ENCODE measurements at regions not wholly inside any gene's neighbourhood (a gene's known extent, or its start where the extent isn't known, plus 50 kb on each side); places are given as distances from the start of the nearest gene placed in this dataset.

- Mint-ChIP-seq H3K36me3 (no peaks in the 10 kb centered on the region), H3K27me3 (no peaks in the 10 kb centered on the region), H3K4me3 (no peak overlapping the region), H3K4me1 (no peaks in the 10 kb centered on the region), H3K9me3 (no peaks in the 10 kb centered on the region), H3K27ac (no peak overlapping the region)
- no peak overlapping the region for H3K4me3 ChIP-seq (ENCODE audit: low read length)
- H3K36me3 ChIP-seq (ENCODE audit: insufficient read depth, low read length): no peaks in the 10 kb centered on the region
- ChIA-PET CTCF (interaction anchor here (2.1 kb wide), 1 partner anchor 21 kb away, joined by 6 read pairs; no protein-coding TSS in a partner anchor), POLR2A (no interaction called here)
- no peaks in the 10 kb centered on the region for H3K4me1 ChIP-seq (ENCODE audit: insufficient read depth, low read length)
- H3K9me3 ChIP-seq (ENCODE audit: low read length): no peaks in the 10 kb centered on the region
- no peak overlapping the region for H3K27ac ChIP-seq (ENCODE audit: low read depth, low read length)
- DNase-seq: no peak
- H3K27me3 ChIP-seq (ENCODE audit: insufficient read depth, low read length, poor library complexity, severe bottlenecking): no peaks in the 10 kb centered on the region
Measured at GRCh38 chr4:8796096-8796495, 75.5 kb downstream of the HMX1 start.

- no peak overlapping the region for H3K4me3 Mint-ChIP-seq
- POLR2A ChIA-PET: no interaction called here
- H3K36me3 Mint-ChIP-seq: no peaks in the 10 kb centered on the region
Measured at GRCh38 chr4:8795140-8795539, 76.5 kb downstream of the HMX1 start.

DNA sequence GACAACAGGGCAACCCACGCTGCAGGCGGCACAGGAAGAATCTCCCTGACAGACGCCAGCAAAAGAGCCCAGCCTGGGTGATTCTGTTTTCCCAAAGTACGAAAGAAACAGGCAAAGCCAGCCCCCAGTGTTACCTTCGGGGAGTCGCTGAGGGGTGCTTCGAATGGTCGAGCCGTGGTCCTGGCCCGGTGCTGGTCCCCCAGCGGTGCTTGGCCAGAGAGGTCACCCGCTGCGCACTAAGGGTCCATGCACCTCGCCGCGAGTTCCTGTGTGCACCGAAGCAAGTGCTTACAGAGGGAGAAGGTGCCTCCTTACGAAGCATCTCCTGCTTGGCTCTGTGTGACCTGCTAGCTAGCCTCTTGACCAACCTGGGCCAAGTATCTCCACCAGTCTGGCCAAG is 77.1 kb downstream of the HMX1 start:
- no peaks in the 10 kb centered on the region for H3K4me1 Mint-ChIP-seq
- H3K4me3 ChIP-seq (ENCODE audit: low read length): no peak overlapping the region
- H3K4me1 ChIP-seq (ENCODE audit: insufficient read depth, low read length): no peaks in the 10 kb centered on the region
- H3K27me3 Mint-ChIP-seq: no peaks in the 10 kb centered on the region
- POLR2A ChIA-PET: no interaction called here
- no peaks in the 10 kb centered on the region for H3K9me3 Mint-ChIP-seq
- DNase-seq: no peak
- H3K27ac Mint-ChIP-seq: no peak overlapping the region
- no peak overlapping the region for H3K27ac ChIP-seq (ENCODE audit: low read depth, low read length)
- H3K9me3 ChIP-seq (ENCODE audit: low read length): no peaks in the 10 kb centered on the region
- H3K36me3 Mint-ChIP-seq: no peaks in the 10 kb centered on the region
- CTCF ChIA-PET: interaction anchor here (2.1 kb wide), 1 partner anchor 23 kb away, joined by 6 read pairs; no protein-coding TSS in a partner anchor
- no peaks in the 10 kb centered on the region for H3K36me3 ChIP-seq (ENCODE audit: insufficient read depth, low read length)
- no peak overlapping the region for H3K4me3 Mint-ChIP-seq
- H3K27me3 ChIP-seq (ENCODE audit: insufficient read depth, low read length, poor library complexity, severe bottlenecking): no peaks in the 10 kb centered on the region

More at GRCh38 chr4:8795140-8795539, 76.5 kb downstream of the HMX1 start:
- no peak overlapping the region for H3K27ac ChIP-seq (ENCODE audit: low read depth, low read length)
- H3K36me3 ChIP-seq (ENCODE audit: insufficient read depth, low read length): no peaks in the 10 kb centered on the region
- no peaks in the 10 kb centered on the region for H3K4me1 ChIP-seq (ENCODE audit: insufficient read depth, low read length)
- no peaks in the 10 kb centered on the region for H3K9me3 Mint-ChIP-seq
- H3K9me3 ChIP-seq (ENCODE audit: low read length): no peaks in the 10 kb centered on the region
- no peaks in the 10 kb centered on the region for H3K27me3 ChIP-seq (ENCODE audit: insufficient read depth, low read length, poor library complexity, severe bottlenecking)
- no peaks in the 10 kb centered on the region for H3K27me3 Mint-ChIP-seq
- no peak overlapping the region for H3K27ac Mint-ChIP-seq
- DNase-seq: no peak
- H3K4me3 ChIP-seq (ENCODE audit: low read length): no peak overlapping the region
- CTCF ChIA-PET: interaction anchor here (2.1 kb wide), 1 partner anchor 22 kb away, joined by 6 read pairs; no protein-coding TSS in a partner anchor
- H3K4me1 Mint-ChIP-seq: no peaks in the 10 kb centered on the region

DNA sequence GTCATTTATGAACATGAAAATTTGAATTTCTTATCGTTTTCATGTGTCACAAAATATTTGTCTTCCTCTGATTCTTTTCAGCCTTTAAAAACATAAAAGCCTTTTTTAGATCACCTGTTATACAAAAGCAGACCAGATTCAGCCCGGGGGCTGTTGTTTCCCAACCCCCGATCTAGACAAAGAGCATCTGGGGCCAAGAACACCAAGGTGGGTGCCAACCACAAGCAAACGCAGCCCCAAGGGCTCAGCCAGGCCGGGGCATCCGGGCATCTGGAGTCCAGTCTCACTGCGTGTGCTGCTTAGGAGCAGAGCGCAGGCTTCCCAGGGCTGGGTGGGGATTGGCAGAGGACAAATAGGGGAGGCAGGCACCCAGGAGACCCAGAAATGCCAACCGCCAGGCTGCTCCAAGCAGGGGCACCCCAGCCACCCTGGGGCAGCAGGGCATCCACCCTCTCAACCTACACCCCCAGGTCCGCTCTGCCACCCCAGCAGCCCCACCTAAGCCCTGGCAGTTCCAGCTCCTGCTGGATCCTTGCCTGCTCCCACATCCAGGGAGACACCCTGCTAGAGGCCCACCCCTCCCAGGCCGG is 78.0 kb downstream of the HMX1 start:
- H3K36me3 Mint-ChIP-seq: no peaks in the 10 kb centered on the region
- H3K9me3 Mint-ChIP-seq: no peaks in the 10 kb centered on the region
- H3K4me3 ChIP-seq (ENCODE audit: low read length): no peak overlapping the region
- CTCF ChIA-PET: no interaction called here
- no peak overlapping the region for H3K27ac Mint-ChIP-seq
- H3K4me3 Mint-ChIP-seq: no peak overlapping the region
- H3K27ac ChIP-seq (ENCODE audit: low read depth, low read length): no peak overlapping the region
- no peaks in the 10 kb centered on the region for H3K4me1 Mint-ChIP-seq
- no peaks in the 10 kb centered on the region for H3K36me3 ChIP-seq (ENCODE audit: insufficient read depth, low read length)
- H3K27me3 Mint-ChIP-seq: no peaks in the 10 kb centered on the region
- no peaks in the 10 kb centered on the region for H3K9me3 ChIP-seq (ENCODE audit: low read length)
- H3K27me3 ChIP-seq (ENCODE audit: insufficient read depth, low read length, poor library complexity, severe bottlenecking): no peaks in the 10 kb centered on the region
- no peaks in the 10 kb centered on the region for H3K4me1 ChIP-seq (ENCODE audit: insufficient read depth, low read length)
- POLR2A ChIA-PET: no interaction called here
- no peak for DNase-seq

GRCh38 chr4:8792491-8792890 is 79.1 kb downstream of the HMX1 start:
- DNase-seq: no peak
- Mint-ChIP-seq H3K4me3 (no peak overlapping the region), H3K4me1 (no peaks in the 10 kb centered on the region), H3K27me3 (no peaks in the 10 kb centered on the region), H3K9me3 (no peaks in the 10 kb centered on the region), H3K27ac (no peak overlapping the region), H3K36me3 (no peaks in the 10 kb centered on the region)
- Histone ChIP-seq H3K4me1 (ENCODE audit: insufficient read depth, low read length) (no peaks in the 10 kb centered on the region), H3K27ac (ENCODE audit: low read depth, low read length) (no peak overlapping the region), H3K9me3 (ENCODE audit: low read length) (no peaks in the 10 kb centered on the region), H3K27me3 (ENCODE audit: insufficient read depth, low read length, poor library complexity, severe bottlenecking) (no peaks in the 10 kb centered on the region), H3K36me3 (ENCODE audit: insufficient read depth, low read length) (no peaks in the 10 kb centered on the region), H3K4me3 (ENCODE audit: low read length) (no peak overlapping the region)
- POLR2A ChIA-PET: no interaction called here
- CTCF ChIA-PET: no interaction called here

DNA sequence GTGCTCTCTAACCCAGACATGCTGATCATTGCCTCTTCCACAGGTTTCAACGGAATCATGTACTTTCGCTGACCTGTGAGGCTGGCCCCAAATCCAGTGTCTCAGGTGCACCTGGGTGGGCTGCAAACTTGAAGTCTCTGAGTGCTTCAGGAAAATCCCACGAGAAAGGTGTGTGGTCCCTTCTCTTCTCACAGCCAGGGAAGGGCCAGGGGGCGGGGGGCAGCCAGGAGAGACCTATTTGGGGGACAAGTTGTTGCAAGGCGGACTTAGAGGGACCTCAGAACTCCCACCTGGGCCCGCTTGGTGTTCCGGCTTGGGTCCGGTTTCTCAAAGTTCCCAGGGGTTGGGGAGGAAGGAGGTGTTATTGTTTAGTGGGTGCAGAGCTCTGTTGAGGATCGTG is 80.0 kb downstream of the HMX1 start:
- Histone ChIP-seq H3K27me3 (ENCODE audit: insufficient read depth, low read length, poor library complexity, severe bottlenecking) (no peaks in the 10 kb centered on the region), H3K27ac (ENCODE audit: low read depth, low read length) (no peak overlapping the region), H3K4me1 (ENCODE audit: insufficient read depth, low read length) (no peaks in the 10 kb centered on the region), H3K9me3 (ENCODE audit: low read length) (no peaks in the 10 kb centered on the region), H3K4me3 (ENCODE audit: low read length) (no peak overlapping the region), H3K36me3 (ENCODE audit: insufficient read depth, low read length) (no peaks in the 10 kb centered on the region)
- Mint-ChIP-seq H3K27me3 (no peaks in the 10 kb centered on the region), H3K9me3 (no peaks in the 10 kb centered on the region), H3K4me1 (no peaks in the 10 kb centered on the region), H3K27ac (no peak overlapping the region), H3K4me3 (no peak overlapping the region), H3K36me3 (no peaks in the 10 kb centered on the region)
- ChIA-PET CTCF (no interaction called here), POLR2A (no interaction called here)
- no peak for DNase-seq

DNA sequence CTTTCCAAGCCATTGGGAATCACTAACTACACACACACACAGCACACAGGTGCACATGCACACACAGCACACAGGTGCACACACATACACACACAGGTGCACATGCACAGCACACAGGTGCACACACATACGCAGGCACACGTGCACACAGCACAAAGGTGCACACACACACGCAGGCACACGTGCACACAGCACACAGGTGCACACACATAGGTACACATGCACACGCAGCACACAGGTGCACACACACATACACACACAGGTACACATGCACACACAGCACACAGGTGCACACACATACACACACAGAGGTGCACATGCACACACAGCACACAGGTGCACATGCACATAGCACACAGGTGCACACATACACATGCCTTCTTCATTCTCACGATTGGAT is 80.9 kb downstream of the HMX1 start:
- Mint-ChIP-seq H3K9me3 (no peaks in the 10 kb centered on the region), H3K27me3 (no peaks in the 10 kb centered on the region), H3K4me1 (no peaks in the 10 kb centered on the region), H3K36me3 (no peaks in the 10 kb centered on the region), H3K4me3 (no peak overlapping the region), H3K27ac (no peak overlapping the region)
- no peak overlapping the region for H3K27ac ChIP-seq (ENCODE audit: low read depth, low read length)
- DNase-seq: no peak
- POLR2A ChIA-PET: no interaction called here
- CTCF ChIA-PET: no interaction called here
- no peaks in the 10 kb centered on the region for H3K27me3 ChIP-seq (ENCODE audit: insufficient read depth, low read length, poor library complexity, severe bottlenecking)
- H3K4me1 ChIP-seq (ENCODE audit: insufficient read depth, low read length): no peaks in the 10 kb centered on the region
- no peaks in the 10 kb centered on the region for H3K9me3 ChIP-seq (ENCODE audit: low read length)
- no peak overlapping the region for H3K4me3 ChIP-seq (ENCODE audit: low read length)
- no peaks in the 10 kb centered on the region for H3K36me3 ChIP-seq (ENCODE audit: insufficient read depth, low read length)

DNA sequence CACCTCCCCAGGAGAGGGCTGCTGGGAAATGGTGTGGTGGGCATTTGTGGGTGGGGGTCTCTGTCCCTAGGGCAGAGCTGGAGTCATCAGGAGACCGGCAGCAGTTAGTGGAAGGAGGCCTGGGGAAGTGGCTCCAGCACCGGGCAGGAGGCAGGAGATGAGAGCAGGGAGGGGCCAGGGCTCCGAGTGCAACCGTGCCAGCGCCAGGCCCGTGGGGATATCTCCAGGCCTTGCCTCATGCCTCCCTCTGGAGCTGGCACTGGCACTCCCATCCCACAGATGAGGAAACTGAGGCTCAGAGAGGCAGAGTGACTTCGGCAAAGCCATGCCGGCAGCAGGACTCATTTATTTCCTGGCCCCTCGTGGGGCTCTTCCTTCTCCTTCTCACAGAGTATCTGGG is 83.5 kb downstream of the HMX1 start:
- Mint-ChIP-seq H3K4me1 (no peaks in the 10 kb centered on the region), H3K27me3 (no peaks in the 10 kb centered on the region)

GRCh38 chr4:8786166-8786565 is 85.5 kb downstream of the HMX1 start:
- Mint-ChIP-seq H3K4me1 (no peaks in the 10 kb centered on the region), H3K27me3 (no peaks in the 10 kb centered on the region), H3K9me3 (no peaks in the 10 kb centered on the region), H3K4me3 (no peak overlapping the region), H3K27ac (no peak overlapping the region), H3K36me3 (no peaks in the 10 kb centered on the region)
- ChIA-PET CTCF (no interaction called here), POLR2A (no interaction called here)
- H3K27ac ChIP-seq (ENCODE audit: low read depth, low read length): no peak overlapping the region
- DNase-seq: no peak
- H3K4me3 ChIP-seq (ENCODE audit: low read length): no peak overlapping the region
- H3K27me3 ChIP-seq (ENCODE audit: insufficient read depth, low read length, poor library complexity, severe bottlenecking): no peaks in the 10 kb centered on the region
- no peaks in the 10 kb centered on the region for H3K4me1 ChIP-seq (ENCODE audit: insufficient read depth, low read length)
- H3K36me3 ChIP-seq (ENCODE audit: insufficient read depth, low read length): no peaks in the 10 kb centered on the region
- no peaks in the 10 kb centered on the region for H3K9me3 ChIP-seq (ENCODE audit: low read length)

More for the DNA sequence above, 83.5 kb downstream of the HMX1 start:
- Histone ChIP-seq H3K4me3 (ENCODE audit: low read length) (no peak overlapping the region), H3K36me3 (ENCODE audit: insufficient read depth, low read length) (no peaks in the 10 kb centered on the region), H3K27me3 (ENCODE audit: insufficient read depth, low read length, poor library complexity, severe bottlenecking) (no peaks in the 10 kb centered on the region), H3K9me3 (ENCODE audit: low read length) (no peaks in the 10 kb centered on the region), H3K4me1 (ENCODE audit: insufficient read depth, low read length) (no peaks in the 10 kb centered on the region), H3K27ac (ENCODE audit: low read depth, low read length) (no peak overlapping the region)
- CTCF ChIA-PET: no interaction called here
- Mint-ChIP-seq H3K36me3 (no peaks in the 10 kb centered on the region), H3K27ac (no peak overlapping the region), H3K4me3 (no peak overlapping the region), H3K9me3 (no peaks in the 10 kb centered on the region)
- DNase-seq: no peak
- POLR2A ChIA-PET: no interaction called here

Measured in CD8-positive, alpha-beta memory T cell (primary cell).